ENCODE measurements at regions not wholly inside any gene's neighbourhood (a gene's known extent, or its start where the extent isn't known, plus 50 kb on each side); places are given as distances from the start of the nearest gene placed in this dataset.

GRCh38 chr2:2507417-2507997, 176.4 kb upstream of the MYT1L start (continued):
- TF ChIP-seq JUND (IDR thresholded peaks at IDR 0.05; ENCODE audit: low read length), result no peak
- no peak for TF ChIP-seq BRCA1 (IDR thresholded peaks at IDR 0.05; ENCODE audit: low read depth, low read length)
- no peak for TF ChIP-seq POLR2A (IDR thresholded peaks at IDR 0.05; ENCODE audit: control extremely low read depth in 1 of 2, low read depth in 2 of 2, low read length in 2 of 2)
- no peak for TF ChIP-seq CEBPB (IDR thresholded peaks at IDR 0.05; ENCODE audit: low read depth, low read length)
- TF ChIP-seq KDM1A (IDR thresholded peaks at IDR 0.05; ENCODE audit: borderline replicate concordance, low read length), result no peak

Data from H1 (cell line).